Amniotic stem cell (primary cell): ENCODE measurements at regions not wholly inside any gene's neighbourhood (a gene's known extent, or its start where the extent isn't known, plus 50 kb on each side); places are given as distances from the start of the nearest gene placed in this dataset.

ENCODE experiments used
- DNase-seq: peaks from one replicate; lab custom pipeline; 2025; lab: John Stamatoyannopoulos, UW

DNA sequence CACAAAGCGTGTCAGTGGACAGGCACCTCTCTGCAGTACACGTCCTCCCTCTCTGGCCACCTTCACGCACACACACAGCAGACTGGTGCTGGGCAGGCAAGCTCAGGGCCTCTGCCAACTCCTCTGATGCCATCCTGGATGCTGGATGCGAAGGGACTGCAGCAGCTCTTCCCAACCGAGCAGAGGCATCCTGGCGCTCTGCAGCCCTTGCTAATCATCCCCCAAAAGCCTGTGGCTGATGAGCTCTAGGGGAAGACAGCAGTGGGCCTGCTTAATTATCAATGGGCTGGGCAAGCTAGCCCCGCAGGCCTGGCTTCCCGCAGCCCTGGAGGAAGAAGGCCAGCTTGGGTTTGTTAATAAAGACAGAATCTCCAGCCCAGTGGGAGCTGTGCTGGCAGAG is 71.3 kb upstream of the TEX51 start:
- no peak for DNase-seq

DNA sequence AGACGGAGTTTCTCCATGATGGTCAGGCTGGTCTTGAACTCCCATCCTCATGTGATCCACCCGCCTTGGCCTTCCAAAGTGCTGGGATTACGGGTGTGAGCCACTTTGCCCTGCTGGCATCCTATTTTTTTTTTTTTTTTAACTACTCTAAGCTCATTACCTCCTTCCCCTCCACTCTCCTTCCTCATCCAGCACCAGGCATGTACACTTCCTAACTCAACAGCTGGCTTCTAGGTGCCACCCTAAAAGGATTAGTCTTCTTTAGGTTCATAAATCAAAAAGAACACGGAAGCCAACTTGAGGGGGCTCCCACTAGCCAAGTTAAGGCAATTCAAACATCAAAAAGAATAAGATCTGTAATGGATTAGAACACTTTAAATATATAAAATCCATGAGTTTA is 70.6 kb upstream of the TEX51 start:
- DNase-seq, result no peak

DNA sequence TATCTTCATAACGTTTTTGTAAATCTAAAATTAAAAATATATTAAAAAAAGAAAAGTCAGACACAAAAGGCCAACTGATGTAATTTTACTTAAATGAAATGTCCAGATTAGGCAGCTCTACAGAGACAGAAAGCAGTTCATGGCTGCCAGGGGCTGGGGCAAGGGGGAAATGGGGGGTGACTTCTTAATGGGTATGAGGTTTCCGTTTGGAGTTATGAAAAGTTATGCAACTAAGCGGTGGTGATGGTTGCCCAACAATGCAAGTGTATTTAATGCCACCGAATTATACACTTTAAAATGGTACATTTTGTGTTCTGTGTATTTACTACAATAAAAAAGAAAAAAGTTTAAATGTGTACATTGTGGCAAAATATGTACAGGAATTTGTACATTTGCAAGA is 70.2 kb upstream of the TEX51 start:
- no peak for DNase-seq

GRCh38 chr2:126831234-126832005 is 67.3 kb upstream of the TEX51 start:
- DNase-seq, result no peak

- DNase-seq, result no peak
Observed at GRCh38 chr2:126832014-126832413, 66.7 kb upstream of the TEX51 start.

- DNase-seq, result no peak
Observed at GRCh38 chr2:126832757-126833156, 65.9 kb upstream of the TEX51 start.

DNA sequence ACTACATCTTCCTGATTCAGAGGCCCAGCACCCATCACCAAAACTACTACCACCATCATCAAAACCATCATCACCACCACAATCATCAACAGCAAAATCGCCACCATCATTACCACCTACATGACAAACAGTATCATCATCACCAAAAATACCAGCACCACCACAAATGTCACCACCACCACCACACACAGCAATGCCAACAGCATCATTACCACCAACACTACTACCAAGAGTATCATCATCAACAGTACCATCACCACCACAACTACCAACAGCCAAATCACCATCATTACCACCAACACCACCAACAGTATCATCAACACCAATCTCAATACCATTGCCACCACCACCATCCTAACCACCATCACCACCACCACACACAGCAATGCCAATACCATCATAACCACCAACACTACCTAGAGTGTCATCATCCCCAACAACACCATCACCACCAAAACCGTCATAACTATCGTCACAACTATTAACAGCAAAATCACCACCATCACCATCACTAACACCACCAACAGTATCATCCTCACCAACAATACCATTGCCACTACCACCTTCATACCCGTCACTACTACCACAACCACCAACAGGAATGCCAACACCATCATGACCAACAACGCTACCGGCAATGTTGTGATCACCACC is 64.6 kb upstream of the TEX51 start:
- DNase-seq, result no peak

DNA sequence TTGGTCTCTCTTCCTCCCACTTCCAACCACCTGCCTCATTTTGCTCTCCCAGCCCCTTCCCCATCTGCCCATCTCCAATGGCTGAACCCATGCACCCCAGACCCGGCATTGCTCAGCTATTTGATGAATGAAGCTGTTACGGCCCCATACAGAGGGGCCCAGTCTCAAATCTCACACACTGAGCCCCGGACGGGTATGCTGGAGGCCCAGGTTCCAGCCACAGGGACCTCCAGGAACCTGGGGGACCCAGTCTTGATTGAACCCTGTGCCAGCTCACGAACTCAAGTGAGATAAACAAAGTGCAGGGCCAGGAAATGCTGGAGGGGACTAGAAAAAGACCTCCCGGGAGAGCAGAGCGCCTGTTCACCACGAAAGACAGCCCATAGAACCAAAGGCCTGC is 63.4 kb upstream of the TEX51 start:
- DNase-seq, result no peak

GRCh38 chr2:126835831-126836230 is 62.9 kb upstream of the TEX51 start:
- DNase-seq, result no peak

GRCh38 chr2:126836761-126837679 is 61.7 kb upstream of the TEX51 start:
- no peak for DNase-seq

DNA sequence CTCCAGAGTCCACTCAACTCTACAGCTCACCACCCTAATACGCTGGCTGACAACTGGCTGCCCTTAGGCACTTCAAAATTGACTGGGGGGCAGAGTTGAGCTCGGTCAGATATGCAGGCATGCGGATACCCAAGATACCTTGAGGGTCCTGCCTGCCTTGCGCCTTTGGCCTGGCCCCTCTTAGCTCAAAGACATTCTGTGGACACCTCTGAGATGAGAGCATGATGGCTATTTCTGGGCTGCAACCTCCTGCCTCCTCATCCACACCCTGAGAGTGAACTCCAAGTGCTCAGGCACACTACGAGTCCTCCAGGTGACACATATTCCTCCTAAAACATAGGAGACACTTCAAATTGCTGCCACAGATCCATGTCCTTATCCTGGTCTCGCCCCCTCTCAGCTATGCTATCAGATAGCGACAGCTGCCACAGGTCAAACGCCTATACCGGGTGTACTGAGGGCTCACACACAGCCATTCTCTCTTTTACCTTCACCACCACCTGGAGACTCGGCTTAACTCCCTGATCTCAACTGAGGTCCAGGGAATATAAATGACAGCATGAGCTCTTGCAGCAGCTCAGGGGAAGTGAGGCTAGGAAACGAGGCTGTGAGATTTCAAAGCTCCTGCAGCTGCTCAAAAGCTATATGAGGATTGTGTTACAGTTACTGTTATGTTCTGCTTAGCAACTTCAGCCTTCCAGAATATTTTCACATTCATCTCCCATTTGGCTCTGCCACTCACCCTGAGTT is 60.5 kb upstream of the TEX51 start:
- DNase-seq, result no peak

GRCh38 chr2:126838716-126838985 is 60.0 kb upstream of the TEX51 start:
- DNase-seq, result no peak

DNA sequence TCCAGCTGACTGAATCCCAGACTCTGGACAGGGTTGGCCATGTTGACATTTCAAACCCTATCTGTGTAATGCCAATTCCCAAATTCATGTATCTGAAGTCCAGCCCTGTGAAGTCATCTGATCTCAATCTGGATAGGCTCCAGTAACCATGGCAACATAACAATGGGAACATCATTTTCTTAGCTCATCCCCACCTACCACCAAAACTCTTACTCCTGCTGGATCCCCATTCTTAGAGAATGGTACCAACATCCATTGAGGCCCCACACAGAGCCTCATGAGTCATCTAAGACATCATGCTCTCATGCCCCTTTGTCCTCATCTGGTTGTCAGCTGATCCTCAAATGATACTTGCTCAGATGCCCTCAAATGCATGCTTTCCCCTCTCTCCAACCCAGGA is 58.9 kb upstream of the TEX51 start:
- no peak for DNase-seq

- no peak for DNase-seq
Observed at GRCh38 chr2:126843081-126843480, 55.6 kb upstream of the TEX51 start.

- DNase-seq, result no peak
Observed at GRCh38 chr2:126846241-126846640, 52.4 kb upstream of the TEX51 start.
